ENCODE measurements at regions not wholly inside any gene's neighbourhood (a gene's known extent, or its start where the extent isn't known, plus 50 kb on each side); places are given as distances from the start of the nearest gene placed in this dataset. TPM values are rescaled to one million over a fixed set of nuclear protein-coding genes. Genes with fewer than 3 reads are reported as not detected.

Small RNA genes lying in the stretch of these regions (small RNA-seq; reads per million reads assigned to genes)
- not detected for gene AP003385.4
- not detected for gene AP003716.2
- not detected for gene RNU6-46P
